GM18499 (cell line): ENCODE measurements at regions not wholly inside any gene's neighbourhood (a gene's known extent, or its start where the extent isn't known, plus 50 kb on each side); places are given as distances from the start of the nearest gene placed in this dataset.
"Not testable (repeated sequence)": the region's sequence is repeated elsewhere in the genome, so short reads cannot be mapped to it uniquely, and the experiment has no call there.

Experiments used
- ATAC-seq: cut with Tn5 transposase; IDR thresholded peaks from one replicate; pipeline ENCODE4 v1.9.1; 2021; ENCODE audit warnings: moderate number of reproducible peaks; ENCODE audit not compliant: insufficient read depth, unreplicated experiment

- no peak for ATAC-seq
Measured at GRCh38 chr2:146716591-146716990, 1128.2 kb upstream of the ACVR2A start.

GRCh38 chr2:146709004-146709403 is 1135.8 kb upstream of the ACVR2A start:
- no peak for ATAC-seq

- ATAC-seq: no peak
Measured at GRCh38 chr2:146701183-146701582, 1143.6 kb upstream of the ACVR2A start.

DNA sequence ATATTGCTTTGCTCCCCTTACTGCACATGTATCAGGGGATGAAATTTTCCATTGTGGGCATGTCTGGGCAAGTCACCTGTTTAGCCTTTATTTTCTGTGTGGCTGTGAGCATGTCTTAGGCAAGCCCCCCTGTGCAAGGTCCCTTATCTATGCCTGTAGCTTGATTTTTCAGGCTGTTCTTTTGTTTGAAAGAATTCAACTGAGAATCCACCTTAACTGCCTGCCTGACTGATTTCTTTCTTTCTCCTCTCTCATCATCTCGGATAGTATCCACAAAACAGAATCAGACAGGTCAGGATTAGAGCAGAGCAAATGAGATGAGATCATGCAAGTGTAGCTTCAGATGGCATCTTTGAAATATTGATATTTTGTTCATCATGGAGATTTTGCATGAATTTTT is 1147.5 kb upstream of the ACVR2A start:
- ATAC-seq: no peak

DNA sequence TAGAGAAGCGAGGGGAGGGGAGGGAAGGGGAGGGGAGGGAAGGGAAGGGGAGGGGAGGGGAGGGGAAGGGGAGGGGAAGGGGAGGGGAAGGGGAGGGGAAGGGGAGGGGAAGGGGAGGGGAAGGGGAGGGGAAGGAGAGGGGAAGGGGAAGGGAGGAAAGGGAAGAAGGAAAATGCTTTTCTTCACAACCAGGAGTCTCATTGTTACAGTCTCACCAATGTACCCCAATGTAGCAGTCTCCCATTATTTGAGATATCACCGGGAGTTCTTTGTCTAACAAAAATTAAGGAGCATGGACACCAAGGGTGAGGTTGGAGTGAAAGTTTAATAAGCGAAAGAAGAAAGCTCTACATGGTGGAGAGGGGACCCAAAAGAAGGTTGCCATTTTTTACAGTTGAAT is 1148.0 kb upstream of the ACVR2A start:
- ATAC-seq: not testable (repeated sequence)

GRCh38 chr2:146681991-146682390 is 1162.8 kb upstream of the ACVR2A start:
- no peak for ATAC-seq

- ATAC-seq: no peak
Measured at GRCh38 chr2:146678516-146678915, 1166.3 kb upstream of the ACVR2A start.

- ATAC-seq: no peak
Measured at GRCh38 chr2:146677280-146677679, 1167.5 kb upstream of the ACVR2A start.

GRCh38 chr2:146669735-146670134 is 1175.1 kb upstream of the ACVR2A start:
- ATAC-seq: no peak

GRCh38 chr2:146666340-146666739 is 1178.5 kb upstream of the ACVR2A start:
- ATAC-seq: no peak

DNA sequence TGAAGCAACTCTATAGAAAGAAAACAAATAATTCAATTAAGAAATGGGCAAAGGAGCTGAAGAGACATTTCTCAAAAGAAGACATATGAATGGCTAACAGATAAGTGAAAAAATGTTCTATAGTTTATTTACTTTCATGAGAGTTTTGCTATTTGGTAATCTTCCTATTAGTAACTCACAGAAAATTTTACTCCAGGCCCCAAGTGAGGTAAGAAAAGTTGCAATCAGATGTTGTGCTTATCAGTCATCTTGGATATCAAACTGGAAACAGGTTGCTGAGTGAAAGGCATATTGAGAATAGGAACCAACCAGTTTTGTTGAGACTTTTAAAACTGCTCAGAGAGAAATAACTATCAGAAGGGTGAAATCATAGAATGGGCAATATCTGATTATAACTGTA is 1179.0 kb upstream of the ACVR2A start:
- ATAC-seq: no peak

GRCh38 chr2:146661473-146662096 is 1183.2 kb upstream of the ACVR2A start:
- ATAC-seq: no peak

DNA sequence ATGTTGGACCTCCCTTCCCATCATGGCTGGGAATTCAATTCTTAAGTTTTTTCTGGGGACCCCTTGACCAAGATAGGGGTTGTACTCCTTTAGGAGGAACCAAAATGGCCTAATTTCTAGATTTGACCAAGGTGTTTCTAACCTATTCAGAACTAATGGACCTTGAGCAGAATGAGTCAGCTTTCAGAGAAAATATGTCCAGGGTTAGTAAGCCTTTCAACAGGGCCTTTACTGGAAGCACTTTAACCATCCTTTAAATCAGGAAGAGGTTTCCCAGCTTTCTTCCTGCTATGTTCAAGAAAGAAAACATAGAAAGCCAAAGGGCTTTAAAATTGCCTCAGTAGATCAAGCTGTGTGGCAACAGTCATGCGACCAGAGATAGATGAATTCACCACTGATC is 1184.9 kb upstream of the ACVR2A start:
- ATAC-seq: no peak

GRCh38 chr2:146652311-146652710 is 1192.5 kb upstream of the ACVR2A start:
- ATAC-seq: no peak

GRCh38 chr2:146651361-146651760 is 1193.5 kb upstream of the ACVR2A start:
- no peak for ATAC-seq

GRCh38 chr2:146642066-146642465 is 1202.8 kb upstream of the ACVR2A start:
- ATAC-seq: no peak

DNA sequence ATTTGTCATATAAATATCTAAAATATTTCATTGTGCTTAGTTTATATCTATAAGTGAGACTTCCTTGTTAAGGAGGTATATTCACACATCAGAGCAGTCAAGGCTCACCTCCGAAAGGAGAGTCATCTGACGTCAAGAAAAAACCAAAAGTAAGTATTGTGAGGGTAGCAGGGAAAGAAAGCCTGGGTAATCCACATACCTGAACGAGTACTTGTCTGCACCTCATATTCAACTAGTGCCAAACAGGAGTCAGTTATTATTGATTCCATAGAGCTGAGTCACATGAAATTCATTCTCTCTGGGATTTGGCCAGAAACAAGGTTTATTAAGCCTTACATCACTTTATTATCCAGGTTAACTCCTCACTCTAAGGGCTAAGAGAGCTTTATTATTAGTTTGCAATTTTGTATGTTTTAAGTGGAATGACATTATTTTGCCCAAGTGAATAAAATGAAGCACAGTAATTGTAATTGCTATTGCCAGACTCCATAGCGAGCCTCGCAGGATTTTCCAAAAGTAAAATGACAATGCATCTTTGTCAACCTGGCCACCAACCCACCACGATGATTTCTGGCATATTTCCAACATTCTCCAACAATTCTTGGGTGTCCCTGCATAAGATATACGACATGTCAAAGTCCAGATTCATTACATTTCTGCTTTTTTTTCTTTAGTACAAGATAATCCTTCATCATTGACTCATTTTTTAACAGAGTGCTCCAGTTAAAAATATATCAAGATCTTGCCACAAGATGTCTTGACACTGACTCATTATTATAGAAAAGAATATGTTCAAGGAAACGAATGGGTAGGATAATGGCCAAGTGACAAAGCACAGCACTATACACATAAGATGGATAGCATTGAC is 1210.4 kb upstream of the ACVR2A start:
- no peak for ATAC-seq

DNA sequence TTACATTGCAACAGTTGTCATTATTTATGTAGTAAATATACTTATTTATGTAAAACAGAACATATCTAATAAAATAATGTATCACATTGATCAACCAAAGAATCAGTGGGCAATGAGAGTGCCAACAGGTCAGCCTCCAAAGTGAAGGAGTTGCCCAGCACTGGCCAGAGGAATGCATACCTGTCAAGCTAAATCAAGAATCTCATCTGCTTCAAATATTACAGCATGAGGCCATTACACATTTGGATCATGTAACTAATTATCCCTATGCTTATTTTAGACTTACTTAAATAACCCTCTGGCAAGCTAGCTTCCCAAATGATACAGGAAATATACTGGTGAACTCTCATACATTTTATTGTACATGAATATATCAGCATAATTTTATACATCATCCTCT is 1211.7 kb upstream of the ACVR2A start:
- ATAC-seq: no peak

DNA sequence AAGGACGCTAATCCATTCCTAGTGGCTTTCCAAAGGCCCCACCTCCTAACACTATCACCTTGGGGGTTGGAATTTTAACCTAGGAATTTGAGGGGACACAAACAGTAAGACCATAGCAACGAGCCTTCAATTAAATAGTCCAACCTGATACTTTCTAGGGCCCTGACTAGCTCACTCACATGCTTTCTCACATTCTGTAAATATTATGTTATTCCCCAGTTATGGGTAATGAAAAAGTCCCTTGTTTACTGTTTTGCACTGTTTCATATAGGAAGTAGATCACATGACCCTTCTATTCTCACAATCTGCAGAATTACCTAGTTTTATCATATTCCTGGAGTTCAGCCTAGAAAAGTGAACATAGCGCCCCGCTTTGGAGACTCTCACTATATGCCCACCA is 1212.1 kb upstream of the ACVR2A start:
- no peak for ATAC-seq

DNA sequence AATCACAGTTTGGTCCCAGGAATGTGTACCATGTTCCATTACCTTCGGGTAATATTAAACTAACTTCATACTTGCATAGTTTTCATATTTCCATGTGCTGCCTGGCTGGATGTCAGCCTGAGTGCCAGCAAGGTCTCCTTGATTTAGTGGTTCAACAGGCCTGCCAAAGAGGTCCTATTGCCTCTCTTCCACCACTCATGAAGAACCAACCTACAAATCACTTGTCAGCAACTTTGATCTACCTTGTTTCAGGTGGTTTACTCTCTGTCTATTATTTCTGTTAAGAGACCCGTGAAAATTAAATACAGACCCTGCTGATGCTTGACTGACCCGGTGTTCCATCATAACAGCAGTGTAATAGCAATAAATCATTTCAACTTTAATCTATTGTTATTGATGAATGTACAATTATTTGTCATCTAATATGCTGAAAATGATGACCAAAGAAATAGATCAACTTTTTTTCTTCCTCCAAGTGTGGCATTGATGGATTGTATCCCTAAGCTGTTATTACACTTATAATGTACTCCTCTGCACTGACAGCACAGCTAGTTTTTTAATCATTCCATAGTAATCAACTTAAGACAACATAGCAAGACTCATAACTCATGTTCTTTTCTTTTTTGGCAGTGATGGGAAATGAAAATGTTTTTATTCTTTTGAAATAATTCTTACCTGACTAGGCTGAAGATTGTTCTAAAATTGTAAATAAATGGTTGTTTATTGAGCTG is 1220.2 kb upstream of the ACVR2A start:
- ATAC-seq: no peak

- ATAC-seq: no peak
Measured at GRCh38 chr2:146623771-146624170, 1221.1 kb upstream of the ACVR2A start.
